Stimulated activated CD4-positive, alpha-beta T cell treated with anti-CD3 and anti-CD28 coated beads, Interleukin-1b, Interleukin-23, amount 100 ng/mL, for 48 hours (primary cell): ENCODE measurements at regions not wholly inside any gene's neighbourhood (a gene's known extent, or its start where the extent isn't known, plus 50 kb on each side); places are given as distances from the start of the nearest gene placed in this dataset.

Experiments
- DNase-seq: peaks from one replicate; pipeline ENCODE4 v3.0.0-alpha.2; 2020

GRCh38 chr9:108125625-108126024 is 636.1 kb upstream of the KLF4 start:
- DNase-seq, result no peak

GRCh38 chr9:108119530-108120113 is 630.1 kb upstream of the KLF4 start:
- no peak for DNase-seq

GRCh38 chr9:108117795-108118194 is 628.2 kb upstream of the KLF4 start:
- DNase-seq, result no peak

- DNase-seq, result no peak
These were observed 627.7 kb upstream of the KLF4 start for GRCh38 chr9:108117306-108117705.

- no peak for DNase-seq
These were observed 624.0 kb upstream of the KLF4 start for GRCh38 chr9:108113596-108113995.

GRCh38 chr9:108109927-108110690 is 620.5 kb upstream of the KLF4 start:
- DNase-seq, result no peak

- DNase-seq, result no peak
These were observed 619.4 kb upstream of the KLF4 start for GRCh38 chr9:108108852-108109448.

- no peak for DNase-seq
These were observed 618.8 kb upstream of the KLF4 start for GRCh38 chr9:108108280-108108851.

- DNase-seq, result no peak
These were observed 616.3 kb upstream of the KLF4 start for GRCh38 chr9:108105885-108106284.

GRCh38 chr9:108104991-108105390 is 615.4 kb upstream of the KLF4 start:
- no peak for DNase-seq

- DNase-seq, result no peak
These were observed 613.6 kb upstream of the KLF4 start for GRCh38 chr9:108103046-108103693.

- no peak for DNase-seq
These were observed 611.8 kb upstream of the KLF4 start for GRCh38 chr9:108101410-108101809.

- DNase-seq, result no peak
These were observed 611.0 kb upstream of the KLF4 start for GRCh38 chr9:108100571-108100970.

- DNase-seq, result no peak
These were observed 610.3 kb upstream of the KLF4 start for GRCh38 chr9:108099854-108100253.

- DNase-seq, result no peak
These were observed 605.9 kb upstream of the KLF4 start for GRCh38 chr9:108095496-108095895.

- DNase-seq, result no peak
These were observed 605.1 kb upstream of the KLF4 start for GRCh38 chr9:108094676-108094993.

GRCh38 chr9:108093773-108094675 is 604.5 kb upstream of the KLF4 start:
- DNase-seq, result no peak

GRCh38 chr9:108088916-108089315 is 599.3 kb upstream of the KLF4 start:
- no peak for DNase-seq

GRCh38 chr9:108087781-108088180 is 598.2 kb upstream of the KLF4 start:
- DNase-seq, result no peak

GRCh38 chr9:108086624-108087023 is 597.1 kb upstream of the KLF4 start:
- no peak for DNase-seq

GRCh38 chr9:108085294-108085693 is 595.7 kb upstream of the KLF4 start:
- no peak for DNase-seq

- DNase-seq, result no peak
These were observed 594.3 kb upstream of the KLF4 start for GRCh38 chr9:108083796-108084352.
